ENCODE measurements at regions not wholly inside any gene's neighbourhood (a gene's known extent, or its start where the extent isn't known, plus 50 kb on each side); places are given as distances from the start of the nearest gene placed in this dataset.

GRCh38 chr9:88053856-88054501 is 79.6 kb upstream of the CDK20 start:
- WGBS, 2 experiments (ENCODE audit: insufficient coverage in 1 of 2, insufficient read length in 1 of 2): 92 to 93% methylated on average over 7 to 9 of the region's 9 CpGs
- H3K27me3 Mint-ChIP-seq (ENCODE audit: insufficient read depth): peaks cover 13% of the 10 kb centered on the region
- peaks cover 12% of the 10 kb centered on the region for H3K9me3 Mint-ChIP-seq
- Histone ChIP-seq H3K27me3 (ENCODE audit: control insufficient read depth, insufficient read depth, low read length, poor library complexity, severe bottlenecking) (no peaks in the 10 kb centered on the region), H3K4me3 (ENCODE audit: low read length) (no peak overlapping the region), H3K9me3 (ENCODE audit: control insufficient read depth, low read length) (peaks cover 6% of the 10 kb centered on the region), H3K9ac (ENCODE audit: extremely low read depth, low read length, poor library complexity, severe bottlenecking) (no peak overlapping the region), H3K4me1 (ENCODE audit: control insufficient read depth, insufficient read depth, low read length) (no peaks in the 10 kb centered on the region), H3K36me3 (ENCODE audit: control insufficient read depth, insufficient read depth, low read length) (no peaks in the 10 kb centered on the region), H3K27ac (ENCODE audit: low read depth, low read length) (no peak overlapping the region)
- DNase-seq: peak; percentile 22
- no peak overlapping the region for H3K4me3 Mint-ChIP-seq
- no peaks in the 10 kb centered on the region for H3K36me3 Mint-ChIP-seq (ENCODE audit: low read depth)
- no peak for TF ChIP-seq CTCF (conservative IDR thresholded peaks at IDR 0.05)
- no peaks in the 10 kb centered on the region for H3K4me1 Mint-ChIP-seq
- H3K27ac Mint-ChIP-seq: no peak overlapping the region

GRCh38 chr9:88052321-88052965 is 78.1 kb upstream of the CDK20 start:
- H3K9me3 Mint-ChIP-seq: peaks cover 23% of the 10 kb centered on the region
- no peaks in the 10 kb centered on the region for H3K4me1 ChIP-seq (ENCODE audit: control insufficient read depth, insufficient read depth, low read length)
- no peak for TF ChIP-seq CTCF (conservative IDR thresholded peaks at IDR 0.05)
- 78 to 83% methylated on average over 1 to 5 of the region's 5 CpGs for WGBS, 2 experiments (ENCODE audit: insufficient coverage in 1 of 2, insufficient read length in 1 of 2)
- no peaks in the 10 kb centered on the region for H3K4me1 Mint-ChIP-seq
- H3K27ac Mint-ChIP-seq: no peak overlapping the region
- H3K36me3 ChIP-seq (ENCODE audit: control insufficient read depth, insufficient read depth, low read length): no peaks in the 10 kb centered on the region
- peaks cover 13% of the 10 kb centered on the region for H3K27me3 Mint-ChIP-seq (ENCODE audit: insufficient read depth)
- no peak overlapping the region for H3K9ac ChIP-seq (ENCODE audit: extremely low read depth, low read length, poor library complexity, severe bottlenecking)
- H3K27ac ChIP-seq (ENCODE audit: low read depth, low read length): no peak overlapping the region
- no peaks in the 10 kb centered on the region for H3K27me3 ChIP-seq (ENCODE audit: control insufficient read depth, insufficient read depth, low read length, poor library complexity, severe bottlenecking)
- DNase-seq: peak; percentile 41
- H3K4me3 ChIP-seq (ENCODE audit: low read length): no peak overlapping the region
- H3K9me3 ChIP-seq (ENCODE audit: control insufficient read depth, low read length): peaks cover 19% of the 10 kb centered on the region
- H3K36me3 Mint-ChIP-seq (ENCODE audit: low read depth): no peaks in the 10 kb centered on the region
- no peak overlapping the region for H3K4me3 Mint-ChIP-seq

- WGBS, 2 experiments (ENCODE audit: insufficient coverage in 1 of 2, insufficient read length in 1 of 2): 90 to 95% methylated on average over 7 to 8 of the region's 8 CpGs
- Histone ChIP-seq H3K4me1 (ENCODE audit: control insufficient read depth, insufficient read depth, low read length) (no peaks in the 10 kb centered on the region), H3K9ac (ENCODE audit: extremely low read depth, low read length, poor library complexity, severe bottlenecking) (no peak overlapping the region), H3K27ac (ENCODE audit: low read depth, low read length) (no peak overlapping the region), H3K36me3 (ENCODE audit: control insufficient read depth, insufficient read depth, low read length) (no peaks in the 10 kb centered on the region), H3K27me3 (ENCODE audit: control insufficient read depth, insufficient read depth, low read length, poor library complexity, severe bottlenecking) (no peaks in the 10 kb centered on the region), H3K4me3 (ENCODE audit: low read length) (no peak overlapping the region), H3K9me3 (ENCODE audit: control insufficient read depth, low read length) (peaks cover 32% of the 10 kb centered on the region)
- DNase-seq: peak; percentile 57
- Mint-ChIP-seq H3K27ac (no peak overlapping the region), H3K36me3 (ENCODE audit: low read depth) (no peaks in the 10 kb centered on the region), H3K27me3 (ENCODE audit: insufficient read depth) (peaks cover 13% of the 10 kb centered on the region), H3K4me1 (no peaks in the 10 kb centered on the region), H3K9me3 (peaks cover 33% of the 10 kb centered on the region), H3K4me3 (no peak overlapping the region)
- TF ChIP-seq CTCF (conservative IDR thresholded peaks at IDR 0.05): no peak
Observed at GRCh38 chr9:88051138-88051537, 76.8 kb upstream of the CDK20 start.

Data from endodermal cell (in vitro differentiated cells).